Endothelial cell of umbilical vein (primary cell): ENCODE measurements at regions not wholly inside any gene's neighbourhood (a gene's known extent, or its start where the extent isn't known, plus 50 kb on each side); places are given as distances from the start of the nearest gene placed in this dataset.
"Not testable (repeated sequence)": the region's sequence is repeated elsewhere in the genome, so short reads cannot be mapped to it uniquely, and the experiment has no call there.

Experiments
- BruUV-seq: library from RNA; stranded (reverse); fragments of 400-500 nt; replicated peaks from 2 replicates; lab custom pipeline; 2021; lab: Mats Ljungman, UMichigan
- CTCF ChIA-PET: fragments of 300-600, 350-600 bp; sonication (Branson Sonifier 250); formaldehyde crosslinking; loops from one replicate; lab custom pipeline; 2021; ENCODE audit warnings: antibody characterized with exemption, inconsistent platforms; lab: Charles Lee
- POLR2A ChIA-PET: fragments of 300-600, 350-600 bp; sonication (Branson Sonifier 250); formaldehyde crosslinking; loops from one replicate; lab custom pipeline; 2021; ENCODE audit warnings: antibody characterized with exemption, inconsistent platforms; lab: Charles Lee
- DNase-seq: peaks from one replicate; pipeline ENCODE4 v3.0.0-alpha.2; 2011; ENCODE audit warnings: low read depth, low spot score
- FAIRE-seq: peaks from 2 replicates; lab custom pipeline; 2011; peaks lifted over from hg19 to GRCh38; lab: Jason Lieb, UNC
- H2AFZ ChIP-seq: 2 replicates; pipeline ENCODE4 v1.6.0; 2012; ENCODE audit warnings: low read depth, low read length, control low read depth, inconsistent platforms
- H3K27ac ChIP-seq: 2 replicates; pipeline ENCODE4 v1.5.1; 2011; ENCODE audit warnings: low read depth, mild to moderate bottlenecking, control low read depth, low read length, moderate library complexity; ENCODE audit not compliant: insufficient read depth
- H3K27me3 ChIP-seq, 2 experiments: 2 replicates each; pipeline versions ENCODE4 v1.6.0 to v1.6.1; 2011; ENCODE audit warnings: low read length in 2 of 2, mixed read lengths in 1 of 2; ENCODE audit not compliant: control insufficient read depth in 2 of 2, insufficient read depth in 2 of 2
- H3K36me3 ChIP-seq, 2 experiments: 2 replicates in 1 of 2; 3 replicates in 1 of 2; pipeline ENCODE4 v1.5.1; 2011; ENCODE audit warnings: low read length in 2 of 2, mild to moderate bottlenecking in 1 of 2, moderate library complexity in 1 of 2; ENCODE audit not compliant: control insufficient read depth in 2 of 2, insufficient read depth in 2 of 2; ENCODE audit errors: extremely low read depth in 1 of 2
- H3K4me1 ChIP-seq: 3 replicates; pipeline ENCODE4 v1.5.1; 2011; ENCODE audit warnings: mild to moderate bottlenecking, low read length; ENCODE audit not compliant: control insufficient read depth, insufficient read depth; ENCODE audit errors: extremely low read depth
- H3K4me2 ChIP-seq: 2 replicates; pipeline ENCODE4 v1.6.1; 2011; ENCODE audit warnings: low read length, control low read depth, mixed read lengths; ENCODE audit not compliant: insufficient read depth
- H3K4me3 ChIP-seq, 3 experiments: fragments of 200-600 bp in 1 of 3; sonication (generic), shearing (Covaris generic) in 1 of 3; replicated peaks in 1 of 3; 2 replicates each; pipeline ENCODE4 v1.5.1; 2011 to 2016; ENCODE audit warnings: control low read depth in 3 of 3, low read length in 3 of 3, mild to moderate bottlenecking in 2 of 3, inconsistent platforms in 1 of 3, low read depth in 1 of 3, moderate library complexity in 1 of 3; ENCODE audit not compliant: insufficient read depth in 1 of 3
- H3K79me2 ChIP-seq: 2 replicates; pipeline ENCODE4 v1.6.0; 2012; ENCODE audit warnings: low read length, inconsistent platforms; ENCODE audit not compliant: control insufficient read depth, insufficient read depth
- H3K9ac ChIP-seq: replicated peaks from 2 replicates; pipeline ENCODE3; 2011; ENCODE audit warnings: low read length, control low read depth; ENCODE audit not compliant: insufficient read depth; ENCODE audit errors: extremely low read depth
- H3K9me1 ChIP-seq: replicated peaks from 3 replicates; pipeline ENCODE4 v1.6.0; 2011; ENCODE audit warnings: mild to moderate bottlenecking, low read length; ENCODE audit not compliant: control insufficient read depth, insufficient read depth; ENCODE audit errors: extremely low read depth
- H3K9me3 ChIP-seq: replicated peaks from 2 replicates; pipeline ENCODE4 v1.5.1; 2012; ENCODE audit warnings: low read length, inconsistent platforms; ENCODE audit not compliant: control insufficient read depth, insufficient read depth
- H4K20me1 ChIP-seq: replicated peaks from 2 replicates; pipeline ENCODE3; 2011; ENCODE audit warnings: mild to moderate bottlenecking, low read length; ENCODE audit not compliant: control insufficient read depth, insufficient read depth; ENCODE audit errors: extremely low read depth
- EZH2 ChIP-seq: IDR thresholded peaks from 2 replicates; pipeline ENCODE4 v1.6.1; 2012; ENCODE audit warnings: borderline replicate concordance, low read depth, mild to moderate bottlenecking, moderate library complexity, low read length, inconsistent platforms; ENCODE audit not compliant: severe bottlenecking
- FOS ChIP-seq: IDR thresholded peaks from 2 replicates; pipeline ENCODE4 v1.6.1; 2011; ENCODE audit warnings: mild to moderate bottlenecking, low read length, moderate library complexity, borderline replicate concordance; ENCODE audit not compliant: insufficient read depth
- GATA2 ChIP-seq: IDR thresholded peaks from 2 replicates; pipeline ENCODE4 v1.7.0; 2011; ENCODE audit warnings: low read depth, mild to moderate bottlenecking, moderate library complexity, mixed read lengths, low read length; ENCODE audit not compliant: insufficient read length, insufficient read depth
- JUN ChIP-seq: IDR thresholded peaks from 2 replicates; pipeline ENCODE4 v1.6.1; 2011; ENCODE audit warnings: borderline replicate concordance, low read depth; ENCODE audit not compliant: insufficient read length, insufficient read depth
- MYC ChIP-seq: IDR thresholded peaks from one replicate; pipeline ENCODE4 v1.6.1; 2011; ENCODE audit warnings: mild to moderate bottlenecking, low read depth, low read length
- POLR2A ChIP-seq: IDR thresholded peaks from 2 replicates; pipeline ENCODE4 v1.6.1; 2012; ENCODE audit warnings: low read depth, mild to moderate bottlenecking, control low read depth, low read length
- POLR2AphosphoS5 ChIP-seq: IDR thresholded peaks from 2 replicates; pipeline ENCODE4 v1.6.1; 2012; ENCODE audit warnings: low read depth, mild to moderate bottlenecking, control low read depth, low read length, moderate library complexity; ENCODE audit not compliant: insufficient read depth
- dilution Hi-C: fragments of 300-500 bp; cut with MboI; formaldehyde crosslinking; loops from one replicate; pipeline ENCODE4 v1.15.0; 2019; ENCODE audit warnings: low sequenced_read_pairs; ENCODE audit not compliant: extremely low pct_ligation_motif_present
- intact Hi-C: fragments of 100-400 bp; cut with micrococcal nuclease; formaldehyde crosslinking; loops from one replicate; pipeline ENCODE4 v1.10.0; 2022
- TF ChIP-seq, protein P1 (sequence below), 2 donors: IDR thresholded peaks; 1 replicate in 1 of 2; 2 replicates in 1 of 2; pipeline ENCODE4 v1.5.1; 2011; ENCODE audit warnings: low read length in 2 of 2, mild to moderate bottlenecking in 2 of 2, moderate library complexity in 2 of 2, control low read depth in 1 of 2, inconsistent platforms in 1 of 2, low read depth in 1 of 2; ENCODE audit not compliant: insufficient read depth in 1 of 2; ENCODE audit errors: extremely low read depth in 1 of 2
- TF ChIP-seq, protein P2 (sequence below): IDR thresholded peaks from 2 replicates; pipeline ENCODE4 v1.6.1; 2011; ENCODE audit not compliant: insufficient read depth, insufficient read length

DNA sequence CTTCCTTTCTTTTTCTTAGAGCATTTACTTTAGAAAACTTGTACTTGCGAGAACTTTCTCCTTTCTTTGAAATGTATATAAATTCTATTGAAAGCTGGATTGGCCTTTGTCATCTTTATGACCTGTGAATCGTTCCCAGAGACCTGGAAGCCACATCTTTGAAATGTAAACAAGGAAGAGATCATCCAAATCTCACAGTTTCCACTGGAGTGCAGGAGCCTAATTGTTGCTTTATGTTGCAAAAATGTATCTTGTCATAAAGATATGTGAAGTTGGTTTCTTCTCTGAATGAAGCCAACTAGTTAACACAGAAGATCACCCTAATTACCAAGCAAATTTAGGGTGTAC lies 1101.8 kb downstream of the TAF11L14 start:
- Histone ChIP-seq H2AFZ (no peak overlapping the region), H3K4me1 (no peaks in the 10 kb centered on the region), H3K9ac (no peak overlapping the region), H3K9me3 (peaks cover 4% of the 10 kb centered on the region), H3K27ac (no peak overlapping the region), H4K20me1 (no peaks in the 10 kb centered on the region), H3K27me3 (no peaks in the 10 kb centered on the region), H3K36me3 (no peaks in the 10 kb centered on the region), H3K4me3 (no peak overlapping the region), H3K4me2 (no peak overlapping the region), H3K9me1 (no peaks in the 10 kb centered on the region), H3K79me2 (no peaks in the 10 kb centered on the region)
- ChIA-PET CTCF (no interaction called here), POLR2A (no interaction called here)
- dilution Hi-C loops = no loop called here
- DNase-seq = no peak
- no peak for FAIRE-seq
- BruUV-seq = no TSS peak
- TF ChIP-seq, protein P1, sequence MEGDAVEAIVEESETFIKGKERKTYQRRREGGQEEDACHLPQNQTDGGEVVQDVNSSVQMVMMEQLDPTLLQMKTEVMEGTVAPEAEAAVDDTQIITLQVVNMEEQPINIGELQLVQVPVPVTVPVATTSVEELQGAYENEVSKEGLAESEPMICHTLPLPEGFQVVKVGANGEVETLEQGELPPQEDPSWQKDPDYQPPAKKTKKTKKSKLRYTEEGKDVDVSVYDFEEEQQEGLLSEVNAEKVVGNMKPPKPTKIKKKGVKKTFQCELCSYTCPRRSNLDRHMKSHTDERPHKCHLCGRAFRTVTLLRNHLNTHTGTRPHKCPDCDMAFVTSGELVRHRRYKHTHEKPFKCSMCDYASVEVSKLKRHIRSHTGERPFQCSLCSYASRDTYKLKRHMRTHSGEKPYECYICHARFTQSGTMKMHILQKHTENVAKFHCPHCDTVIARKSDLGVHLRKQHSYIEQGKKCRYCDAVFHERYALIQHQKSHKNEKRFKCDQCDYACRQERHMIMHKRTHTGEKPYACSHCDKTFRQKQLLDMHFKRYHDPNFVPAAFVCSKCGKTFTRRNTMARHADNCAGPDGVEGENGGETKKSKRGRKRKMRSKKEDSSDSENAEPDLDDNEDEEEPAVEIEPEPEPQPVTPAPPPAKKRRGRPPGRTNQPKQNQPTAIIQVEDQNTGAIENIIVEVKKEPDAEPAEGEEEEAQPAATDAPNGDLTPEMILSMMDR (IDR thresholded peaks at IDR 0.05; ENCODE audit: extremely low read depth in 1 of 2, insufficient read depth in 1 of 2, low read depth in 1 of 2, low read length in 2 of 2) = no peak
- TF ChIP-seq, protein P2, sequence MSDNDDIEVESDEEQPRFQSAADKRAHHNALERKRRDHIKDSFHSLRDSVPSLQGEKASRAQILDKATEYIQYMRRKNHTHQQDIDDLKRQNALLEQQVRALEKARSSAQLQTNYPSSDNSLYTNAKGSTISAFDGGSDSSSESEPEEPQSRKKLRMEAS = no peak
- TF ChIP-seq GATA2 (no peak), EZH2 (no peak), POLR2AphosphoS5 (no peak), JUN (no peak), MYC (no peak), POLR2A (no peak), FOS (no peak)
- intact Hi-C loops = no loop called here

DNA sequence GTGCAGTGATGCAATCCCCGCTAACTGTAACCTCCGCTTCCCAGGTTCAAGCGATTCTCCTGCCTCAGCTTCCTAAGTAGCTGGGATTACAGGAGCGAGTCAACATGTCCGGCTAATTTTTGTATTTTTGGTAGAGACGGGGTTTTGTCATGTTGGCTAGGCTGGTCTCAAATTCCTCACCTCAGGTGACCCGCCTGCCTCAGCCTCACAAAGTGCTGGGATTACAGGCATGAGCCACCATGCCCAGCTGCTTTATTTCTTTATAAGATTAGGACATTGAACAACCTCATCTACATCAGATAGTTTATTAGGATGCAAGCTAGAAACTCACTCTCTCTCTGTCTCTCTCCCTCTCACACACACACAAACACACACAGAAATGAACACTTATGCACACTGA lies 1102.5 kb downstream of the TAF11L14 start:
- FAIRE-seq, H4K20me1 ChIP-seq, DNase-seq, H3K27me3 ChIP-seq, dilution Hi-C loops, intact Hi-C loops, H3K4me1 ChIP-seq, H3K27ac ChIP-seq, H3K9me3 ChIP-seq, H3K9me1 ChIP-seq, H2AFZ ChIP-seq, H3K36me3 ChIP-seq, CTCF ChIA-PET, POLR2A ChIA-PET, H3K4me2 ChIP-seq, H3K4me3 ChIP-seq, BruUV-seq, H3K9ac ChIP-seq, H3K79me2 ChIP-seq: not testable (repeated sequence)
